Activated naive CD4-positive, alpha-beta T cell treated with anti-CD3 and anti-CD28 coated beads, Interleukin-2, amount 10 ng/mL, durations not matched to agents 7 days and 5 days (primary cell): ENCODE measurements at regions not wholly inside any gene's neighbourhood (a gene's known extent, or its start where the extent isn't known, plus 50 kb on each side); places are given as distances from the start of the nearest gene placed in this dataset.

ENCODE experiments used
- CTCF ChIA-PET: fragments of 350-600 bp; sonication (Branson Sonifier 250); formaldehyde crosslinking; loops from one replicate; lab custom pipeline; 2021; ENCODE audit warnings: antibody characterized with exemption; lab: Charles Lee
- DNase-seq: peaks from one replicate; pipeline ENCODE4 v3.0.0-alpha.2; 2020
- H3K27ac Mint-ChIP-seq: one replicate; pipeline ENCODE4 v1.8.0; 2021; ENCODE audit warnings: mild to moderate bottlenecking, moderate library complexity, mixed read lengths
- H3K27me3 Mint-ChIP-seq: one replicate; pipeline ENCODE4 v1.8.0; 2021; ENCODE audit warnings: mild to moderate bottlenecking, mixed read lengths
- H3K36me3 Mint-ChIP-seq: one replicate; pipeline ENCODE4 v1.8.0; 2021; ENCODE audit warnings: mixed read lengths
- H3K4me1 Mint-ChIP-seq: one replicate; pipeline ENCODE4 v1.8.0; 2021; ENCODE audit warnings: mixed read lengths
- H3K4me3 Mint-ChIP-seq: one replicate; pipeline ENCODE4 v1.8.0; 2021; ENCODE audit warnings: mild to moderate bottlenecking, moderate library complexity, mixed read lengths
- H3K9me3 Mint-ChIP-seq: one replicate; pipeline ENCODE4 v1.8.0; 2021; ENCODE audit warnings: mixed read lengths

DNA sequence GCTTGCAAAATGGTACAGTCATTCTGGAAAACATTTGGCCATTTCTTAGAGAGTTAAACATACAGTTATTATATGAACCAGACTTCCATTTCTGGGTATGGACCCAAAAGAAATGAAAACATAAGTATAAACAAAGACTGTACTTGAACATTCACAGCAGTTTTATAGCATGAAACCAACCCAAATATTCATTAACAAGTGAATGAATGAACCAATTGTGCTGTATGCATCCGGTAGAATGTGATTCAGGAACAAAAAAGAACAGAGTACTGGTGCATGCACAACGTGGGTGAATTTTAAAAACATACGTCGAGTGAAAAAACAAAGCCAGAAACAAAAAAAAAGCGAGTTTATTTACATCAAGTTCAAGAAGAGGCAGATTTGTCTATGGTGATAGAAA lies 1085.8 kb upstream of the AUTS2 start:
- Mint-ChIP-seq H3K27ac (no peak overlapping the region), H3K36me3 (no peaks in the 10 kb centered on the region), H3K9me3 (peaks cover 36% of the 10 kb centered on the region), H3K27me3 (no peaks in the 10 kb centered on the region), H3K4me3 (no peak overlapping the region), H3K4me1 (no peaks in the 10 kb centered on the region)
- no peak for DNase-seq
- CTCF ChIA-PET, result no interaction called here

DNA sequence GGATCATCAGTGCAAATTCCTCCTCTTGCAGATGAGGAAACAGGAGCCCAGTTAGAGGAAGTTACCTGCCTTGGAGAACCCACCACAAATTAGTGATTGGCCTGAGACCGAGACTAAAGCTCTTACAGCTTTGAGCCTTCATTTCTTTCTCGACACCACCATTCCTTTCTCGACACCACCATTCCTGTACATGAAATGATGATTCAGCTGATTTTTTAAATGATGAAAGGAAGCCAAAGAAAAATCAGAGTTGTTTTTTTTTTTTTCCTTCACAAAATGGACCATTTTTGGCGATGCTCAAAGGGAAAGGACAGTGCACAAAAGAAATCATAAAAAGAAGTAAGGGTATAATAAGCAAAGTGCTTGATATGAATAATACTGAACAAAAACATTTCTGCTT lies 1080.2 kb upstream of the AUTS2 start:
- Mint-ChIP-seq H3K9me3 (peaks cover 33% of the 10 kb centered on the region), H3K4me1 (no peaks in the 10 kb centered on the region), H3K36me3 (no peaks in the 10 kb centered on the region), H3K27ac (no peak overlapping the region), H3K27me3 (no peaks in the 10 kb centered on the region), H3K4me3 (no peak overlapping the region)
- CTCF ChIA-PET, result no interaction called here
- no peak for DNase-seq

DNA sequence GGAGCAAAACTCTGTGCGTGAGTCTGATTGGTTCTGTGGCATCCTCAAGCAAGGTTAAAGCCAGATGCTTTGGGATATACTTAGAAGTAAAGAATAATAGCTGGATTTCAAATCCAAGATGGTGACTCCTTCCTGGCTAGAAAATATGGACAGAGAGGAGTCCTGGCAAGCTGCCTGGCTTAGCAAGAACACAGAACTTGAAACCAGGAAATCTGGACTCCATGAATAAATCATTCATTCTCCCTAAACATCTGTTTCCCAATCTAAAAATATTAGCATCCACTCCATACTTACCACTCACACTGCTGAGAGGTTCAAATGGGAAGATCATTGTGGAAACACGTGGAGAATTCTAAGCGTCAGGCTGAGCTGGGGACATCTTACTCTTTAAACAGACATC lies 1074.1 kb upstream of the AUTS2 start:
- no peak overlapping the region for H3K27ac Mint-ChIP-seq
- H3K36me3 Mint-ChIP-seq, result peaks cover 1% of the 10 kb centered on the region
- H3K27me3 Mint-ChIP-seq, result no peaks in the 10 kb centered on the region
- DNase-seq, result no peak
- CTCF ChIA-PET, result no interaction called here
- peaks cover 51% of the 10 kb centered on the region for H3K9me3 Mint-ChIP-seq
- no peak overlapping the region for H3K4me3 Mint-ChIP-seq
- no peaks in the 10 kb centered on the region for H3K4me1 Mint-ChIP-seq

- no peak for DNase-seq
- no peaks in the 10 kb centered on the region for H3K27me3 Mint-ChIP-seq
- no peak overlapping the region for H3K4me3 Mint-ChIP-seq
- no peaks in the 10 kb centered on the region for H3K4me1 Mint-ChIP-seq
- no peak overlapping the region for H3K27ac Mint-ChIP-seq
- H3K9me3 Mint-ChIP-seq, result peaks cover 37% of the 10 kb centered on the region
- CTCF ChIA-PET, result no interaction called here
- peaks cover 1% of the 10 kb centered on the region for H3K36me3 Mint-ChIP-seq
These were observed 1069.1 kb upstream of the AUTS2 start for GRCh38 chr7:68529221-68529620.

GRCh38 chr7:68535266-68535665 lies 1063.0 kb upstream of the AUTS2 start:
- no peaks in the 10 kb centered on the region for H3K4me1 Mint-ChIP-seq
- H3K27me3 Mint-ChIP-seq, result no peaks in the 10 kb centered on the region
- no peak overlapping the region for H3K27ac Mint-ChIP-seq
- H3K36me3 Mint-ChIP-seq, result no peaks in the 10 kb centered on the region
- CTCF ChIA-PET, result no interaction called here
- H3K4me3 Mint-ChIP-seq, result no peak overlapping the region
- peaks cover 19% of the 10 kb centered on the region for H3K9me3 Mint-ChIP-seq
- no peak for DNase-seq

GRCh38 chr7:68537051-68537773 lies 1061.1 kb upstream of the AUTS2 start:
- H3K36me3 Mint-ChIP-seq, result no peaks in the 10 kb centered on the region
- DNase-seq, result no peak
- H3K27ac Mint-ChIP-seq, result no peak overlapping the region
- CTCF ChIA-PET, result no interaction called here
- H3K4me3 Mint-ChIP-seq, result no peak overlapping the region
- peaks cover 17% of the 10 kb centered on the region for H3K9me3 Mint-ChIP-seq
- no peaks in the 10 kb centered on the region for H3K4me1 Mint-ChIP-seq
- H3K27me3 Mint-ChIP-seq, result no peaks in the 10 kb centered on the region

GRCh38 chr7:68537774-68538071 lies 1060.6 kb upstream of the AUTS2 start:
- peaks cover 17% of the 10 kb centered on the region for H3K9me3 Mint-ChIP-seq
- CTCF ChIA-PET, result no interaction called here
- H3K27ac Mint-ChIP-seq, result no peak overlapping the region
- H3K36me3 Mint-ChIP-seq, result no peaks in the 10 kb centered on the region
- H3K27me3 Mint-ChIP-seq, result no peaks in the 10 kb centered on the region
- H3K4me3 Mint-ChIP-seq, result no peak overlapping the region
- H3K4me1 Mint-ChIP-seq, result no peaks in the 10 kb centered on the region
- DNase-seq, result no peak

- CTCF ChIA-PET, result no interaction called here
- Mint-ChIP-seq H3K27ac (no peak overlapping the region), H3K9me3 (peaks cover 17% of the 10 kb centered on the region), H3K27me3 (no peaks in the 10 kb centered on the region), H3K4me3 (no peak overlapping the region), H3K36me3 (no peaks in the 10 kb centered on the region), H3K4me1 (no peaks in the 10 kb centered on the region)
- DNase-seq, result no peak
These were observed 1055.4 kb upstream of the AUTS2 start for GRCh38 chr7:68542831-68543230.

DNA sequence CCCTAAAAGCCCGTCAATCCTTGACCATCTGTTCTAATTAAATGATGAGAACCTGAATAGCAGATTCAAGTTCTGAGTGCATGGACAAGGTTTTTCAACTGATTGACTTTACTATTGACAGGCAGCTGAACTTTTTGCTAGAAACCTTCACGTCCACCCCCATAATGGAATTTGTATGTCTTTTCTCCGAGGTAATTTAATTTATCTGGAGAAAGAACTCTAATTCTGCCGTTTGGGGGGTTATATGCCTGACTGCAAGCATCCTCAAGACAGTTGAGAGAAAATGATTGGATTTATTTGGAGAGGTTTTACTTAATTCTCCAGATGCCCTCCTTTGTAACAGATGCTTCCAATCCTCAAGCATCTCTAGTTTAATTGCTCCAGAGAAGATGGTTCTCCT lies 1053.4 kb upstream of the AUTS2 start:
- DNase-seq, result no peak
- H3K4me1 Mint-ChIP-seq, result no peaks in the 10 kb centered on the region

GRCh38 chr7:68547181-68547580 lies 1051.1 kb upstream of the AUTS2 start:
- Mint-ChIP-seq H3K27me3 (no peaks in the 10 kb centered on the region), H3K9me3 (peaks cover 17% of the 10 kb centered on the region), H3K36me3 (no peaks in the 10 kb centered on the region), H3K4me3 (no peak overlapping the region), H3K4me1 (no peaks in the 10 kb centered on the region), H3K27ac (no peak overlapping the region)
- CTCF ChIA-PET, result no interaction called here
- DNase-seq, result no peak

More for the DNA sequence above, 1053.4 kb upstream of the AUTS2 start:
- no peak overlapping the region for H3K4me3 Mint-ChIP-seq
- H3K9me3 Mint-ChIP-seq, result peaks cover 16% of the 10 kb centered on the region
- no peaks in the 10 kb centered on the region for H3K36me3 Mint-ChIP-seq
- no peak overlapping the region for H3K27ac Mint-ChIP-seq
- H3K27me3 Mint-ChIP-seq, result no peaks in the 10 kb centered on the region
- CTCF ChIA-PET, result no interaction called here

DNA sequence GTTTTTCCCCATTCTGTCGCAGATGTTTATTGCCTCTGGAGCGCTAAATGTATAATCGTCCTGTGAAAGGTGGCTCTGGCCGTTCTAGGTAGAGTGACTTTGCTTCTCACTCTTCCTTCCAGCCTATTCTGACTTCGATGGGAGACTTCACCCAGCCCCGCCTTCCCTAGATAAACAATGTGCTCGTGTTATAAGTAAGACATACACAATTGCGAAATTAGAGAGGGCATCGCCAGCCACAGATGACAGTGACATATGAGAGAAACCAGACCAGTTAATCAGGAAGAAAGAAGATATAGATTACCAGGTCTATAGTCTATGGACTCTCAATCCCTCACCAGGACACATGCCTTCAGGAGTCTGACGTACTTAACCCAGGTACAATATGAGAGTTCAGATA lies 1050.5 kb upstream of the AUTS2 start:
- peaks cover 17% of the 10 kb centered on the region for H3K9me3 Mint-ChIP-seq
- CTCF ChIA-PET, result no interaction called here
- no peak for DNase-seq
- no peak overlapping the region for H3K27ac Mint-ChIP-seq
- H3K36me3 Mint-ChIP-seq, result no peaks in the 10 kb centered on the region
- no peaks in the 10 kb centered on the region for H3K27me3 Mint-ChIP-seq
- no peak overlapping the region for H3K4me3 Mint-ChIP-seq
- no peaks in the 10 kb centered on the region for H3K4me1 Mint-ChIP-seq

- CTCF ChIA-PET, result no interaction called here
These were observed 1048.2 kb upstream of the AUTS2 start for GRCh38 chr7:68550027-68550426.

DNA sequence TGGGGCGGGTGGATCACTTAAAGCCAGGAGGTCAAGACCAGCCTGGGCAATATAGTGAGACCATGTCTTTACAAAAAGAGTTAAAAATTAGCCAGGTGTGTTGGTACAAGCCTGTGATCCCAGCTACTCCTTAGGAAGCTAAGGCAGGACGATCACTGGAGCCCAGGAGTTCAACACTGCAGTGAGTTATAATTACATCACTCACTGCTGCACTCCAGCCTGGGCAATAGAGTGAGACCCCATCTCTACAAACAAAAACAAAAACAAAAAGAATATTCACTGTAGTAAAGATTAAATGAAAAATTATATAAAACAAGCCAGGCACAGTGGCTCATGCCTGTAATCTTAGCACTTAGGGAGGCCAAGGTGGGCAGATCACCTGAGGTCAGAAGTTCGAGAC lies 1047.6 kb upstream of the AUTS2 start:
- CTCF ChIA-PET, result no interaction called here
- H3K27ac Mint-ChIP-seq, result no peak overlapping the region
- no peaks in the 10 kb centered on the region for H3K36me3 Mint-ChIP-seq
- peaks cover 21% of the 10 kb centered on the region for H3K9me3 Mint-ChIP-seq
- H3K4me1 Mint-ChIP-seq, result no peaks in the 10 kb centered on the region
- no peaks in the 10 kb centered on the region for H3K27me3 Mint-ChIP-seq
- no peak for DNase-seq
- no peak overlapping the region for H3K4me3 Mint-ChIP-seq

More at GRCh38 chr7:68550027-68550426, 1048.2 kb upstream of the AUTS2 start:
- peaks cover 21% of the 10 kb centered on the region for H3K9me3 Mint-ChIP-seq
- H3K36me3 Mint-ChIP-seq, result no peaks in the 10 kb centered on the region
- no peak for DNase-seq
- no peaks in the 10 kb centered on the region for H3K4me1 Mint-ChIP-seq
- no peaks in the 10 kb centered on the region for H3K27me3 Mint-ChIP-seq
- no peak overlapping the region for H3K4me3 Mint-ChIP-seq
- no peak overlapping the region for H3K27ac Mint-ChIP-seq

DNA sequence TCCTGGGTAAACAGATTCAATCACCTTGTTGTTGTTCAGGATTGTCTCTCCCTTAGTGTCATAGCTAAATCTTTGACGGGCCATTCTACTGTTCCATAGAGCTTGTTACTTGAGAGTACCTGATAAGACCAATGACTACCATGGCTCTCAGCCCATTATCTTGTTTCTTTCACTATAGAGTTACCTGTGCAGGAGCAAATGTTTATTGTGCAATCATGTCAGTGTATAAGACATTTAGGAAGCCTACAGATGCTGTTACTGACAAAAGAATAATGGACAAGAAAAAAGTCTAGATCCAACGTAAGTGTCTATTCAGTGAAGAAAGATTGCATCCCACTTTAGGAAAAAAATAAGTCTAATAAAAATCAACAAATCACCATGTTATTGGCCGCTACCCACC lies 1041.7 kb upstream of the AUTS2 start:
- Mint-ChIP-seq H3K4me1 (no peaks in the 10 kb centered on the region), H3K4me3 (no peak overlapping the region), H3K27me3 (no peaks in the 10 kb centered on the region), H3K36me3 (no peaks in the 10 kb centered on the region), H3K27ac (no peak overlapping the region), H3K9me3 (peaks cover 24% of the 10 kb centered on the region)
- CTCF ChIA-PET, result no interaction called here
- no peak for DNase-seq

- Mint-ChIP-seq H3K27ac (no peak overlapping the region), H3K36me3 (no peaks in the 10 kb centered on the region), H3K4me1 (no peaks in the 10 kb centered on the region), H3K27me3 (no peaks in the 10 kb centered on the region), H3K4me3 (no peak overlapping the region), H3K9me3 (peaks cover 23% of the 10 kb centered on the region)
- CTCF ChIA-PET, result no interaction called here
- DNase-seq, result no peak
These were observed 1038.8 kb upstream of the AUTS2 start for GRCh38 chr7:68559518-68559917.
